IMR-90 (cell line): ENCODE measurements at regions not wholly inside any gene's neighbourhood (a gene's known extent, or its start where the extent isn't known, plus 50 kb on each side); places are given as distances from the start of the nearest gene placed in this dataset.

ENCODE experiments used
- ATAC-seq: fragments of 200-7000 bp; cut with Tn5 transposase; 2 replicates; pipeline ENCODE4 v1.9.1; 2020; ENCODE audit warnings: low read depth, mild to moderate bottlenecking, moderate library complexity
- BruUV-seq: library from RNA; stranded (reverse); fragments of 400-500 nt; replicated peaks from 2 replicates; lab custom pipeline; 2021; lab: Mats Ljungman, UMichigan
- CTCF ChIA-PET: fragments of 300-600 bp; formaldehyde crosslinking; extraction: SDS; loops from one replicate; lab custom pipeline; 2021; ENCODE audit warnings: antibody characterized with exemption; lab: Yijun Ruan, JAX
- POLR2A ChIA-PET: fragments of 300-600 bp; sonication (Branson Sonifier 250); formaldehyde crosslinking; loops from one replicate; lab custom pipeline; 2022; ENCODE audit warnings: antibody characterized with exemption; ENCODE audit not compliant: unreplicated experiment; lab: Charles Lee
- DNase-seq: peaks from one replicate; pipeline ENCODE4 v3.0.0; 2013
- H2AFZ ChIP-seq: replicated peaks from 2 replicates; pipeline ENCODE3; 2013; ENCODE audit warnings: low read length, mild to moderate bottlenecking; ENCODE audit not compliant: poor library complexity
- H2AK5ac ChIP-seq: 2 replicates; pipeline ENCODE4 v1.6.1; 2013; ENCODE audit warnings: low read depth, low read length, inconsistent platforms
- H2AK9ac ChIP-seq: replicated peaks from 2 replicates; pipeline ENCODE3; 2013; ENCODE audit warnings: mild to moderate bottlenecking, low read depth, low read length, moderate library complexity; ENCODE audit not compliant: poor library complexity
- H2BK120ac ChIP-seq: 2 replicates; pipeline ENCODE4 v1.6.1; 2013; ENCODE audit warnings: low read depth, low read length, inconsistent platforms
- H2BK15ac ChIP-seq: 3 replicates; pipeline ENCODE4 v1.6.1; 2013; ENCODE audit warnings: low read depth, low read length, inconsistent platforms
- H2BK20ac ChIP-seq: 2 replicates; pipeline ENCODE4 v1.6.1; 2013; ENCODE audit warnings: low read depth, mild to moderate bottlenecking, inconsistent platforms, low read length, moderate library complexity
- H2BK5ac ChIP-seq: 2 replicates; pipeline ENCODE4 v1.6.1; 2013; ENCODE audit warnings: mild to moderate bottlenecking, low read depth, low read length, inconsistent platforms; ENCODE audit not compliant: poor library complexity, severe bottlenecking
- H3K14ac ChIP-seq: replicated peaks from 2 replicates; pipeline ENCODE4 v1.6.1; 2013; ENCODE audit warnings: low read depth, low read length, inconsistent platforms
- H3K18ac ChIP-seq: 2 replicates; pipeline ENCODE4 v1.6.1; 2013; ENCODE audit warnings: low read depth, low read length, control low read depth
- H3K23ac ChIP-seq: 2 replicates; pipeline ENCODE4 v1.6.1; 2013; ENCODE audit warnings: low read depth, low read length, inconsistent platforms
- H3K27ac ChIP-seq: 2 replicates; pipeline ENCODE4 v1.5.1; 2013; ENCODE audit warnings: mild to moderate bottlenecking, control low read depth, low read length; ENCODE audit not compliant: insufficient read depth
- H3K27me3 ChIP-seq: 2 replicates; pipeline ENCODE4 v1.6.1; 2013; ENCODE audit warnings: low read length; ENCODE audit not compliant: control insufficient read depth, insufficient read depth
- H3K36me3 ChIP-seq: 2 replicates; pipeline ENCODE4 v1.6.1; 2013; ENCODE audit warnings: low read length, mixed read lengths; ENCODE audit not compliant: control insufficient read depth, insufficient read depth
- H3K4ac ChIP-seq: 2 replicates; pipeline ENCODE4 v1.6.1; 2013; ENCODE audit warnings: low read depth, low read length, inconsistent platforms
- H3K4me1 ChIP-seq: 2 replicates; pipeline ENCODE4 v1.6.1; 2013; ENCODE audit warnings: low read length, mixed read lengths; ENCODE audit not compliant: control insufficient read depth, insufficient read depth
- H3K4me2 ChIP-seq: 2 replicates; pipeline ENCODE4 v1.6.1; 2013; ENCODE audit warnings: low read depth, mild to moderate bottlenecking, control low read depth, low read length, moderate library complexity
- H3K4me3 ChIP-seq: 2 replicates; pipeline ENCODE4 v1.5.1; 2013; ENCODE audit warnings: low read depth, mild to moderate bottlenecking, control low read depth, low read length, moderate library complexity; ENCODE audit not compliant: insufficient read depth
- H3K56ac ChIP-seq: 2 replicates; pipeline ENCODE4 v1.6.1; 2013; ENCODE audit warnings: low read length, inconsistent platforms; ENCODE audit not compliant: insufficient read depth; ENCODE audit errors: extremely low read depth
- H3K79me1 ChIP-seq, 2 experiments: 2 replicates each; pipeline ENCODE4 v1.6.1; 2013; ENCODE audit warnings: low read length in 2 of 2, inconsistent platforms in 1 of 2, low read depth in 1 of 2
- H3K9ac ChIP-seq: 2 replicates; pipeline ENCODE4 v1.6.1; 2013; ENCODE audit warnings: low read depth, low read length, control low read depth
- H3K9me1 ChIP-seq: 2 replicates; pipeline ENCODE4 v1.6.1; 2013; ENCODE audit warnings: low read length, inconsistent platforms; ENCODE audit not compliant: insufficient read depth
- H3K9me3 ChIP-seq: 2 replicates; pipeline ENCODE4 v1.6.1; 2013; ENCODE audit warnings: low read length; ENCODE audit not compliant: control insufficient read depth, insufficient read depth
- H4K20me1 ChIP-seq: 2 replicates; pipeline ENCODE4 v1.6.1; 2013; ENCODE audit warnings: low read length, inconsistent platforms; ENCODE audit not compliant: insufficient read depth
- H4K5ac ChIP-seq: 2 replicates; pipeline ENCODE4 v1.6.1; 2013; ENCODE audit warnings: mild to moderate bottlenecking, low read depth, low read length, control low read depth
- H4K8ac ChIP-seq, 2 experiments: 2 replicates each; pipeline ENCODE4 v1.6.1; 2013; ENCODE audit warnings: low read depth in 2 of 2, low read length in 2 of 2, control low read depth in 1 of 2, inconsistent platforms in 1 of 2
- H4K91ac ChIP-seq: 2 replicates; pipeline ENCODE4 v1.6.1; 2013; ENCODE audit warnings: low read depth, low read length, inconsistent platforms; ENCODE audit not compliant: insufficient read depth
- BHLHE40 ChIP-seq: fragments of 150-350 bp; IDR thresholded peaks from 2 replicates; pipeline ENCODE4 v1.6.1; 2016; ENCODE audit warnings: mild to moderate bottlenecking, low read depth, low read length
- SMC3 ChIP-seq: fragments of 150-350 bp; IDR thresholded peaks from 2 replicates; pipeline ENCODE4 v1.6.1; 2016; ENCODE audit warnings: low read depth, mild to moderate bottlenecking, antibody characterized with exemption, low read length, moderate library complexity
- WGBS, 2 experiments: methylation state at CpG; one replicate each; pipeline versions ENCODE4 v1.1.5 to v1.1.7; 2013; ENCODE audit warnings: missing lambda C conversion rate in 2 of 2; ENCODE audit not compliant: insufficient read length in 1 of 2; ENCODE audit errors: extremely low coverage in 2 of 2; 5-methylcytosine and 5-hydroxymethylcytosine counted together
- dilution Hi-C: fragments of 300-500 bp; cut with HindIII; formaldehyde crosslinking; loops from one replicate; pipeline ENCODE4 v1.14.3; 2018; ENCODE audit warnings: low sequenced_read_pairs; ENCODE audit not compliant: unreplicated experiment
- in situ Hi-C: fragments of 300-500 bp; cut with MboI; formaldehyde crosslinking; loops from 3 replicates; pipeline ENCODE4 v1.14.3; 2019; ENCODE audit warnings: low sequenced_read_pairs, inconsistent platforms, mixed read lengths
- intact Hi-C: fragments of 100-400 bp; cut with micrococcal nuclease; formaldehyde crosslinking; loops from 2 replicates; pipeline ENCODE4 v1.10.0; 2022

DNA sequence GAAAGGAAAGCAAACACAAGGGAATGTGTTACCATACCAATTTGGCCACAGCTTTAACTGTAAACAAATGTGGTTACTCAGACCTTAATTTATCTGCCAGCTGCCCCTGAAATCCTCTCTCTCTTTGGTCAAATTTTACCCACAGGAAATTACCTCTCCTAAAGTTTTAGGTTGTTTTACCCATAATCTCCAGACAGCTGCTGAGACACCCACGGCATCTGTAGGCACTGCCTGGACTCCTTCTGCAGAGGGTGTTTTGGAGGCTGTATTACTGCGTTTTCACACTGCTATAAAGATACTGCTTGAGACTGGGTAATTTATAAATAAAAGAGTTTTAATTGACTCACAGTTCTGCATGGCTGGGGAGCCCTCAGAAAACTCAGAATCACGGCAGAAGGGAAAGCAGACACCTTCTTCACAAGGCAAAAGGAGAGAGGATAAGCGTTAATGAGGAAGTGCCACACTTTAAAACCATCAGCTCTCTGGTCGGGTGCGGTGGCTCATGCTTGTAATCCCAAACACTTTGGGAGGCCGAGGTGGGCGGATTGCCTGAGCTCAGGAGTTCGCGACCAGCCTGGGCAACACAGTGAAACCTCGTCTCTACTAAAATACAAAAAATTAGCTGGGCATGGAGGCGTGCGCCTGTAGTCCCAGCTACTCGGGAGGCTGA is 677.5 kb upstream of the FSHR start:
- Histone ChIP-seq H2AK5ac (no peak overlapping the region), H3K23ac (no peak overlapping the region), H3K9me3 (peaks cover 16% of the 10 kb centered on the region), H3K36me3 (no peaks in the 10 kb centered on the region), H2BK5ac (no peak overlapping the region), H3K14ac (no peak overlapping the region), H3K27me3 (no peaks in the 10 kb centered on the region), H2AFZ (no peak overlapping the region), H4K8ac (no peak overlapping the region), H3K4me2 (no peak overlapping the region), H3K9me1 (no peaks in the 10 kb centered on the region), H4K20me1 (no peaks in the 10 kb centered on the region), H2BK20ac (no peak overlapping the region), H3K56ac (no peak overlapping the region), H3K79me1 (no peaks in the 10 kb centered on the region), H4K5ac (no peak overlapping the region), H2BK15ac (no peak overlapping the region), H2AK9ac (no peak overlapping the region), H3K9ac (no peak overlapping the region), H2BK120ac (no peak overlapping the region), H3K18ac (no peak overlapping the region), H3K4me1 (no peaks in the 10 kb centered on the region), H3K27ac (no peak overlapping the region), H3K4me3 (no peak overlapping the region), H3K4ac (no peak overlapping the region), H4K91ac (no peak overlapping the region)
- ChIA-PET CTCF (no interaction called here), POLR2A (no interaction called here)
- TF ChIP-seq SMC3 (no peak), BHLHE40 (no peak)
- WGBS, 2 experiments: no CpG with 5 or more reads among the region's 14 CpGs
- DNase-seq: no peak
- BruUV-seq: no TSS peak
- ATAC-seq: no peak
- dilution Hi-C loops: no loop called here
- in situ Hi-C loops: no loop called here
- intact Hi-C loops: no loop called here
